HCT116 (cell line): ENCODE measurements at regions not wholly inside any gene's neighbourhood (a gene's known extent, or its start where the extent isn't known, plus 50 kb on each side); places are given as distances from the start of the nearest gene placed in this dataset.

Experiments
- ATAC-seq: fragments of 200-7000 bp; cut with Tn5 transposase; 2 replicates; pipeline ENCODE4 v1.9.1; 2020; ENCODE audit warnings: mild to moderate bottlenecking, moderate library complexity
- BruUV-seq: library from RNA; stranded (reverse); fragments of 400-500 nt; replicated peaks from 2 replicates; lab custom pipeline; 2021; lab: Mats Ljungman, UMichigan
- CTCF ChIA-PET: fragments of 300-600 bp; sonication (Branson Sonifier 250); formaldehyde crosslinking; loops from one replicate; lab custom pipeline; 2021; ENCODE audit warnings: antibody characterized with exemption; lab: Charles Lee
- POLR2A ChIA-PET: fragments of 300-600, 350-600 bp; sonication (Branson Sonifier 250); formaldehyde crosslinking; loops from one replicate; lab custom pipeline; 2021; ENCODE audit warnings: antibody characterized with exemption; lab: Charles Lee
- RAD21 ChIA-PET, 2 experiments: fragments of 300-600 bp; sonication (Branson Sonifier 250); formaldehyde crosslinking; loops; one replicate each; lab custom pipeline; 2023; ENCODE audit warnings: low total read pairs in 2 of 2; ENCODE audit not compliant: uncharacterized antibody in 2 of 2, unreplicated experiment in 2 of 2, low non-redundant PET in 1 of 2; lab: Charles Lee
- DNase-seq: peaks from one replicate; pipeline ENCODE4 v3.0.0-alpha.2; 2010; ENCODE audit warnings: low read depth, low spot score
- H2AFZ ChIP-seq: fragments of 200-600 bp; shearing (Covaris generic), sonication (generic); 2 replicates; pipeline ENCODE4 v1.6.1; 2017; ENCODE audit warnings: low read depth, mixed run types, mixed read lengths, antibody characterized with exemption, low read length; ENCODE audit not compliant: poor library complexity, severe bottlenecking
- H3K27ac ChIP-seq: 2 replicates; pipeline ENCODE4 v1.5.1; 2012; ENCODE audit warnings: low read depth, low read length
- H3K27me3 ChIP-seq: fragments of 200-600 bp; sonication (generic); 2 replicates; pipeline ENCODE4 v1.6.1; 2016; ENCODE audit warnings: mixed run types, low read length, mixed read lengths; ENCODE audit not compliant: insufficient read depth
- H3K36me3 ChIP-seq, 2 experiments: fragments of 200-500 bp in 1 of 2; fragments of 200-600 bp in 1 of 2; sonication (Bioruptor generic) in 1 of 2; sonication (generic) in 1 of 2; 2 replicates each; pipeline versions ENCODE4 v1.5.1 to v1.6.1; 2014 to 2016; ENCODE audit warnings: low read length in 2 of 2, inconsistent platforms in 1 of 2, mixed read lengths in 1 of 2, mixed run types in 1 of 2; ENCODE audit not compliant: insufficient read depth in 2 of 2, control insufficient read depth in 1 of 2
- H3K4me1 ChIP-seq, 2 experiments: fragments of 200-600 bp in 1 of 2; sonication (generic) in 1 of 2; 2 replicates each; pipeline versions ENCODE4 v1.5.1 to v1.6.1; 2012 to 2017; ENCODE audit warnings: low read length in 2 of 2, inconsistent platforms in 1 of 2, mild to moderate bottlenecking in 1 of 2, mixed read lengths in 1 of 2, mixed run types in 1 of 2, moderate library complexity in 1 of 2; ENCODE audit not compliant: insufficient read depth in 2 of 2, control insufficient read depth in 1 of 2
- H3K4me2 ChIP-seq: fragments of 200-600 bp; sonication (generic); 2 replicates; pipeline ENCODE4 v1.6.1; 2017; ENCODE audit warnings: mixed run types, low read length, mixed read lengths
- H3K4me3 ChIP-seq, 2 experiments: fragments of 200-600 bp in 1 of 2; sonication (generic) in 1 of 2; replicated peaks in 1 of 2; 2 replicates each; pipeline ENCODE4 v1.5.1; 2011 to 2016; ENCODE audit warnings: low read length in 2 of 2, control low read depth in 1 of 2, low read depth in 1 of 2, mild to moderate bottlenecking in 1 of 2, mixed read lengths in 1 of 2, mixed run types in 1 of 2
- H3K79me2 ChIP-seq: fragments of 200-600 bp; sonication (generic); 2 replicates; pipeline ENCODE4 v1.6.1; 2017; ENCODE audit warnings: mild to moderate bottlenecking, mixed run types, low read length, moderate library complexity, mixed read lengths; ENCODE audit not compliant: insufficient read depth
- H3K9ac ChIP-seq: fragments of 200-600 bp; sonication (generic); 2 replicates; pipeline ENCODE4 v1.6.1; 2016; ENCODE audit warnings: low read length, mixed read lengths
- H3K9me2 ChIP-seq: fragments of 200-600 bp; sonication (generic), shearing (Covaris generic); 2 replicates; pipeline ENCODE4 v1.6.1; 2017; ENCODE audit warnings: mixed run types, mild to moderate bottlenecking, moderate library complexity; ENCODE audit not compliant: insufficient read depth
- H3K9me3 ChIP-seq, 2 experiments: fragments of 200-500 bp in 1 of 2; fragments of 200-600 bp in 1 of 2; sonication (Bioruptor generic) in 1 of 2; sonication (generic) in 1 of 2; 2 replicates each; pipeline ENCODE4 v1.6.1; 2014 to 2017; ENCODE audit warnings: low read length in 2 of 2, mixed read lengths in 2 of 2, inconsistent platforms in 1 of 2, low read depth in 1 of 2, mild to moderate bottlenecking in 1 of 2, mixed run types in 1 of 2, moderate library complexity in 1 of 2; ENCODE audit not compliant: control insufficient read depth in 1 of 2, insufficient read depth in 1 of 2
- H4K20me1 ChIP-seq: fragments of 200-600 bp; sonication (generic), shearing (Covaris generic); 2 replicates; pipeline ENCODE4 v1.6.1; 2017; ENCODE audit warnings: mixed run types, mild to moderate bottlenecking, moderate library complexity; ENCODE audit not compliant: insufficient read depth
- CBX3 ChIP-seq: IDR thresholded peaks from 2 replicates; pipeline ENCODE4 v1.6.1; 2012; ENCODE audit warnings: low read depth
- CEBPB ChIP-seq: IDR thresholded peaks from 2 replicates; pipeline ENCODE4 v1.6.1; 2012; ENCODE audit warnings: low read depth
- ELF1 ChIP-seq: IDR thresholded peaks from 2 replicates; pipeline ENCODE4 v1.6.1; 2012; ENCODE audit warnings: low read depth, borderline replicate concordance
- EZH2 ChIP-seq: fragments of 200-600 bp; sonication (generic); IDR thresholded peaks from 2 replicates; pipeline ENCODE4 v1.6.1; 2017; ENCODE audit warnings: antibody characterized with exemption, mixed run types
- FOSL1 ChIP-seq: IDR thresholded peaks from 2 replicates; pipeline ENCODE4 v1.6.1; 2012; ENCODE audit warnings: low read depth
- JUND ChIP-seq: IDR thresholded peaks from 2 replicates; pipeline ENCODE4 v1.6.1; 2012
- REST ChIP-seq: IDR thresholded peaks from 2 replicates; pipeline ENCODE4 v1.6.1; 2012; ENCODE audit warnings: low read depth
- SIN3A ChIP-seq: IDR thresholded peaks from 2 replicates; pipeline ENCODE4 v1.6.1; 2012; ENCODE audit warnings: low read depth
- SP1 ChIP-seq: IDR thresholded peaks from 2 replicates; pipeline ENCODE4 v1.6.1; 2012; ENCODE audit warnings: low read depth
- SRF ChIP-seq: IDR thresholded peaks from 2 replicates; pipeline ENCODE4 v1.6.1; 2012; ENCODE audit warnings: low read depth
- TCF7L2 ChIP-seq: IDR thresholded peaks from 2 replicates; pipeline ENCODE4 v1.7.0; 2011; ENCODE audit warnings: borderline replicate concordance, inconsistent platforms; ENCODE audit not compliant: insufficient read depth, insufficient read length; ENCODE audit errors: extremely low read depth
- YY1 ChIP-seq: IDR thresholded peaks from 2 replicates; pipeline ENCODE4 v1.6.1; 2011; ENCODE audit warnings: low read length, low read depth, moderate library complexity, mild to moderate bottlenecking; ENCODE audit not compliant: insufficient replicate concordance; ENCODE audit errors: extremely low read depth
- ZFX ChIP-seq: fragments of 450-650 bp; IDR thresholded peaks from 2 replicates; pipeline ENCODE4 v1.6.1; 2017
- ZNF274 ChIP-seq: fragments of 200-500 bp; sonication (Bioruptor generic); IDR thresholded peaks from 2 replicates; pipeline ENCODE4 v1.6.1; 2014; ENCODE audit warnings: mild to moderate bottlenecking, low read depth, low read length, inconsistent platforms
- intact Hi-C: fragments of 100-400 bp; cut with micrococcal nuclease; formaldehyde crosslinking; loops from 2 replicates; pipeline ENCODE4 v1.10.0; 2022
- TF ChIP-seq, protein P1 (sequence below): IDR thresholded peaks from 2 replicates; pipeline ENCODE4 v1.6.1; 2011; ENCODE audit warnings: mild to moderate bottlenecking, low read length, moderate library complexity; ENCODE audit not compliant: insufficient replicate concordance; ENCODE audit errors: extremely low read depth
- TF ChIP-seq, protein P2 (sequence below), 3 experiments: fragments of 200-600 bp in 1 of 3; sonication (generic) in 1 of 3; IDR thresholded peaks in 2 of 3; conservative IDR thresholded peaks in 1 of 3; 2 replicates each; pipeline ENCODE4 v1.5.1; 2012 to 2017; ENCODE audit warnings: low read depth in 2 of 3, low read length in 2 of 3, antibody characterized with exemption in 1 of 3, borderline replicate concordance in 1 of 3, control low read depth in 1 of 3, mild to moderate bottlenecking in 1 of 3, mixed read lengths in 1 of 3, mixed run types in 1 of 3, moderate library complexity in 1 of 3; ENCODE audit not compliant: insufficient read depth in 1 of 3

DNA sequence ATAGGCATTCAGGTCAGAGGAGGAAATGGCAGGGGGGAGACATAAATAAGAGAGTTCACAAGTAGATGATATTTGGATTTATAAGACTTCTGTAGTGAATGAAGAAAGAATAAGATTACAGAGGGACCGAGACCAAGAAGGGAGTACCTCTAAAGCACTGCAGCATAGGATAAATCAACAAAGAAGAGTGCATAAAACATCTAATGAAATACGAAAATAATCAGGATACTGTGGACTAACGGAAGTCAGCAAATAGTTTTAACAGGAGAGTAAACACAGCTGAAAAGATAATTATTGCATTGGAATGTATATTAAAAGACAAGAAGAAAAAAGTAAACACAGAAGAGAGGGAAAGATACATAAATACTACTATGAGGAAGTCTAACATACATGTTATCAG, 921.9 kb upstream of the PRMT6 start:
- Histone ChIP-seq H3K27ac (no peak overlapping the region), H3K9me2 (no peaks in the 10 kb centered on the region), H2AFZ (no peak overlapping the region), H3K9ac (no peak overlapping the region), H3K4me1 (no peaks in the 10 kb centered on the region), H3K4me3 (no peak overlapping the region), H3K4me2 (no peak overlapping the region), H4K20me1 (no peaks in the 10 kb centered on the region), H3K36me3 (no peaks in the 10 kb centered on the region), H3K27me3 (no peaks in the 10 kb centered on the region), H3K9me3 (peaks cover 10 to 17% of the 10 kb centered on the region in 2 experiments; a peak in 3 of 4 replicates), H3K79me2 (no peaks in the 10 kb centered on the region)
- DNase-seq (no peak), ATAC-seq (no peak)
- ChIA-PET POLR2A (no interaction called here), RAD21 (no interaction called here), CTCF (no interaction called here)
- TF ChIP-seq REST, result no peak
- TF ChIP-seq, protein P1, sequence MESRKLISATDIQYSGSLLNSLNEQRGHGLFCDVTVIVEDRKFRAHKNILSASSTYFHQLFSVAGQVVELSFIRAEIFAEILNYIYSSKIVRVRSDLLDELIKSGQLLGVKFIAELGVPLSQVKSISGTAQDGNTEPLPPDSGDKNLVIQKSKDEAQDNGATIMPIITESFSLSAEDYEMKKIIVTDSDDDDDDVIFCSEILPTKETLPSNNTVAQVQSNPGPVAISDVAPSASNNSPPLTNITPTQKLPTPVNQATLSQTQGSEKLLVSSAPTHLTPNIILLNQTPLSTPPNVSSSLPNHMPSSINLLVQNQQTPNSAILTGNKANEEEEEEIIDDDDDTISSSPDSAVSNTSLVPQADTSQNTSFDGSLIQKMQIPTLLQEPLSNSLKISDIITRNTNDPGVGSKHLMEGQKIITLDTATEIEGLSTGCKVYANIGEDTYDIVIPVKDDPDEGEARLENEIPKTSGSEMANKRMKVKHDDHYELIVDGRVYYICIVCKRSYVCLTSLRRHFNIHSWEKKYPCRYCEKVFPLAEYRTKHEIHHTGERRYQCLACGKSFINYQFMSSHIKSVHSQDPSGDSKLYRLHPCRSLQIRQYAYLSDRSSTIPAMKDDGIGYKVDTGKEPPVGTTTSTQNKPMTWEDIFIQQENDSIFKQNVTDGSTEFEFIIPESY, result no peak
- TF ChIP-seq SIN3A, result no peak
- no peak for TF ChIP-seq YY1
- no peak for TF ChIP-seq FOSL1
- TF ChIP-seq JUND, result no peak
- TF ChIP-seq CEBPB, result no peak
- TF ChIP-seq, protein P2, sequence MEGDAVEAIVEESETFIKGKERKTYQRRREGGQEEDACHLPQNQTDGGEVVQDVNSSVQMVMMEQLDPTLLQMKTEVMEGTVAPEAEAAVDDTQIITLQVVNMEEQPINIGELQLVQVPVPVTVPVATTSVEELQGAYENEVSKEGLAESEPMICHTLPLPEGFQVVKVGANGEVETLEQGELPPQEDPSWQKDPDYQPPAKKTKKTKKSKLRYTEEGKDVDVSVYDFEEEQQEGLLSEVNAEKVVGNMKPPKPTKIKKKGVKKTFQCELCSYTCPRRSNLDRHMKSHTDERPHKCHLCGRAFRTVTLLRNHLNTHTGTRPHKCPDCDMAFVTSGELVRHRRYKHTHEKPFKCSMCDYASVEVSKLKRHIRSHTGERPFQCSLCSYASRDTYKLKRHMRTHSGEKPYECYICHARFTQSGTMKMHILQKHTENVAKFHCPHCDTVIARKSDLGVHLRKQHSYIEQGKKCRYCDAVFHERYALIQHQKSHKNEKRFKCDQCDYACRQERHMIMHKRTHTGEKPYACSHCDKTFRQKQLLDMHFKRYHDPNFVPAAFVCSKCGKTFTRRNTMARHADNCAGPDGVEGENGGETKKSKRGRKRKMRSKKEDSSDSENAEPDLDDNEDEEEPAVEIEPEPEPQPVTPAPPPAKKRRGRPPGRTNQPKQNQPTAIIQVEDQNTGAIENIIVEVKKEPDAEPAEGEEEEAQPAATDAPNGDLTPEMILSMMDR (IDR thresholded peaks at IDR 0.05 in 2 of 3, conservative IDR thresholded peaks at IDR 0.05 in 1 of 3; ENCODE audit: borderline replicate concordance in 1 of 3, insufficient read depth in 1 of 3, low read depth in 2 of 3, low read length in 2 of 3), result no peak
- no peak for TF ChIP-seq CBX3
- no peak for TF ChIP-seq ZFX
- TF ChIP-seq ZNF274, result no peak
- no peak for TF ChIP-seq EZH2
- TF ChIP-seq TCF7L2, result no peak
- no peak for TF ChIP-seq SP1
- no peak for TF ChIP-seq SRF
- no peak for TF ChIP-seq ELF1
- no TSS peak for BruUV-seq
- intact Hi-C loops, result no loop called here
